Endothelial cell of umbilical vein (primary cell): ENCODE measurements at regions not wholly inside any gene's neighbourhood (a gene's known extent, or its start where the extent isn't known, plus 50 kb on each side); places are given as distances from the start of the nearest gene placed in this dataset.

Experiments
- BruUV-seq: library from RNA; stranded (reverse); fragments of 400-500 nt; replicated peaks from 2 replicates; lab custom pipeline; 2021; lab: Mats Ljungman, UMichigan
- CTCF ChIA-PET: fragments of 300-600, 350-600 bp; sonication (Branson Sonifier 250); formaldehyde crosslinking; loops from one replicate; lab custom pipeline; 2021; ENCODE audit warnings: antibody characterized with exemption, inconsistent platforms; lab: Charles Lee
- POLR2A ChIA-PET: fragments of 300-600, 350-600 bp; sonication (Branson Sonifier 250); formaldehyde crosslinking; loops from one replicate; lab custom pipeline; 2021; ENCODE audit warnings: antibody characterized with exemption, inconsistent platforms; lab: Charles Lee
- DNase-seq: peaks from one replicate; pipeline ENCODE4 v3.0.0-alpha.2; 2011; ENCODE audit warnings: low read depth, low spot score
- FAIRE-seq: peaks from 2 replicates; lab custom pipeline; 2011; peaks lifted over from hg19 to GRCh38; lab: Jason Lieb, UNC
- H2AFZ ChIP-seq: 2 replicates; pipeline ENCODE4 v1.6.0; 2012; ENCODE audit warnings: low read depth, low read length, control low read depth, inconsistent platforms
- H3K27ac ChIP-seq: 2 replicates; pipeline ENCODE4 v1.5.1; 2011; ENCODE audit warnings: low read depth, mild to moderate bottlenecking, control low read depth, low read length, moderate library complexity; ENCODE audit not compliant: insufficient read depth
- H3K27me3 ChIP-seq, 2 experiments: 2 replicates each; pipeline versions ENCODE4 v1.6.0 to v1.6.1; 2011; ENCODE audit warnings: low read length in 2 of 2, mixed read lengths in 1 of 2; ENCODE audit not compliant: control insufficient read depth in 2 of 2, insufficient read depth in 2 of 2
- H3K36me3 ChIP-seq, 2 experiments: 2 replicates in 1 of 2; 3 replicates in 1 of 2; pipeline ENCODE4 v1.5.1; 2011; ENCODE audit warnings: low read length in 2 of 2, mild to moderate bottlenecking in 1 of 2, moderate library complexity in 1 of 2; ENCODE audit not compliant: control insufficient read depth in 2 of 2, insufficient read depth in 2 of 2; ENCODE audit errors: extremely low read depth in 1 of 2
- H3K4me1 ChIP-seq: 3 replicates; pipeline ENCODE4 v1.5.1; 2011; ENCODE audit warnings: mild to moderate bottlenecking, low read length; ENCODE audit not compliant: control insufficient read depth, insufficient read depth; ENCODE audit errors: extremely low read depth
- H3K4me2 ChIP-seq: 2 replicates; pipeline ENCODE4 v1.6.1; 2011; ENCODE audit warnings: low read length, control low read depth, mixed read lengths; ENCODE audit not compliant: insufficient read depth
- H3K4me3 ChIP-seq, 3 experiments: fragments of 200-600 bp in 1 of 3; sonication (generic), shearing (Covaris generic) in 1 of 3; replicated peaks in 1 of 3; 2 replicates each; pipeline ENCODE4 v1.5.1; 2011 to 2016; ENCODE audit warnings: control low read depth in 3 of 3, low read length in 3 of 3, mild to moderate bottlenecking in 2 of 3, inconsistent platforms in 1 of 3, low read depth in 1 of 3, moderate library complexity in 1 of 3; ENCODE audit not compliant: insufficient read depth in 1 of 3
- H3K79me2 ChIP-seq: 2 replicates; pipeline ENCODE4 v1.6.0; 2012; ENCODE audit warnings: low read length, inconsistent platforms; ENCODE audit not compliant: control insufficient read depth, insufficient read depth
- H3K9ac ChIP-seq: replicated peaks from 2 replicates; pipeline ENCODE3; 2011; ENCODE audit warnings: low read length, control low read depth; ENCODE audit not compliant: insufficient read depth; ENCODE audit errors: extremely low read depth
- H3K9me1 ChIP-seq: replicated peaks from 3 replicates; pipeline ENCODE4 v1.6.0; 2011; ENCODE audit warnings: mild to moderate bottlenecking, low read length; ENCODE audit not compliant: control insufficient read depth, insufficient read depth; ENCODE audit errors: extremely low read depth
- H3K9me3 ChIP-seq: replicated peaks from 2 replicates; pipeline ENCODE4 v1.5.1; 2012; ENCODE audit warnings: low read length, inconsistent platforms; ENCODE audit not compliant: control insufficient read depth, insufficient read depth
- H4K20me1 ChIP-seq: replicated peaks from 2 replicates; pipeline ENCODE3; 2011; ENCODE audit warnings: mild to moderate bottlenecking, low read length; ENCODE audit not compliant: control insufficient read depth, insufficient read depth; ENCODE audit errors: extremely low read depth
- EZH2 ChIP-seq: IDR thresholded peaks from 2 replicates; pipeline ENCODE4 v1.6.1; 2012; ENCODE audit warnings: borderline replicate concordance, low read depth, mild to moderate bottlenecking, moderate library complexity, low read length, inconsistent platforms; ENCODE audit not compliant: severe bottlenecking
- FOS ChIP-seq: IDR thresholded peaks from 2 replicates; pipeline ENCODE4 v1.6.1; 2011; ENCODE audit warnings: mild to moderate bottlenecking, low read length, moderate library complexity, borderline replicate concordance; ENCODE audit not compliant: insufficient read depth
- GATA2 ChIP-seq: IDR thresholded peaks from 2 replicates; pipeline ENCODE4 v1.7.0; 2011; ENCODE audit warnings: low read depth, mild to moderate bottlenecking, moderate library complexity, mixed read lengths, low read length; ENCODE audit not compliant: insufficient read length, insufficient read depth
- JUN ChIP-seq: IDR thresholded peaks from 2 replicates; pipeline ENCODE4 v1.6.1; 2011; ENCODE audit warnings: borderline replicate concordance, low read depth; ENCODE audit not compliant: insufficient read length, insufficient read depth
- MYC ChIP-seq: IDR thresholded peaks from one replicate; pipeline ENCODE4 v1.6.1; 2011; ENCODE audit warnings: mild to moderate bottlenecking, low read depth, low read length
- POLR2A ChIP-seq: IDR thresholded peaks from 2 replicates; pipeline ENCODE4 v1.6.1; 2012; ENCODE audit warnings: low read depth, mild to moderate bottlenecking, control low read depth, low read length
- POLR2AphosphoS5 ChIP-seq: IDR thresholded peaks from 2 replicates; pipeline ENCODE4 v1.6.1; 2012; ENCODE audit warnings: low read depth, mild to moderate bottlenecking, control low read depth, low read length, moderate library complexity; ENCODE audit not compliant: insufficient read depth
- dilution Hi-C: fragments of 300-500 bp; cut with MboI; formaldehyde crosslinking; loops from one replicate; pipeline ENCODE4 v1.15.0; 2019; ENCODE audit warnings: low sequenced_read_pairs; ENCODE audit not compliant: extremely low pct_ligation_motif_present
- intact Hi-C: fragments of 100-400 bp; cut with micrococcal nuclease; formaldehyde crosslinking; loops from one replicate; pipeline ENCODE4 v1.10.0; 2022
- TF ChIP-seq, protein P1 (sequence below), 2 donors: IDR thresholded peaks; 1 replicate in 1 of 2; 2 replicates in 1 of 2; pipeline ENCODE4 v1.5.1; 2011; ENCODE audit warnings: low read length in 2 of 2, mild to moderate bottlenecking in 2 of 2, moderate library complexity in 2 of 2, control low read depth in 1 of 2, inconsistent platforms in 1 of 2, low read depth in 1 of 2; ENCODE audit not compliant: insufficient read depth in 1 of 2; ENCODE audit errors: extremely low read depth in 1 of 2
- TF ChIP-seq, protein P2 (sequence below): IDR thresholded peaks from 2 replicates; pipeline ENCODE4 v1.6.1; 2011; ENCODE audit not compliant: insufficient read depth, insufficient read length

DNA sequence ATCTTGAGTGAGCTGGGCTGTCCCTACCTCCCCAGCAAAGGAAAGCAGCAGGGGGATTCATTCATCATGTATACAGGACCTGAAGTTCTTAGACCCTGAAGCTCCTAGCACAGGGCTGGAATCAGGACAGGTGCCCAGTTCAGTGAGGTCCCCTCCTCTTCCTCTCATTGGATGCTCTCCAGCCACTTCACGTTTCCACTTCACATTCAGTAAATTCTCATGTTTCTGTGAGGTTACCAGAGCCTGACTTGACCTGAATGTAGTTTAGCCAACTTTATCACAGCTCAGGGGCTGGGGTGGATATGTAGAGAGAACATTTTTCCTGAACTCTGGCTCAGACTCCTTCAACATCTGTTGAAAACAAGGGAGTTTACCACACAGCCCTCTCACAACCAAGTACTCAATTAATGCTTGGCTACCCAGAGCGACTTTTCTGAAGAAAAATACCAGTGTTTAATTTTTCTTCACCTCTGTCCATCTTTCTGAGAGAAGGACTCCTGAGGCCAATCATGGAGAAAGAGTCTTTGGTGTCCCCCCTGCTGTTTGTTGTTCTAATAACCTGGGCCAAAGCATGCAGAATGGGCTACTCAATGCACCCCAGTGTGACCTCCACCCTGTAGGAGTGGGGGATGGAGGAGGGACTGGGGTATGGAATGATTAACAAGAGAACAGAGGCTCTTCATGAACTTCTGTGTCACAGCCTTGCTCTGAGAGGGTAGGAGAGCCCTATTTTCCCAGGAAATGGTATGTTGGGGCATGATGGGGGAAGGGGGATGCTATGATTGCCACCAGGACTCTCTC, 108.3 kb upstream of the FGGY start:
- DNase-seq (no peak), FAIRE-seq (no peak)
- Histone ChIP-seq H3K9me3 (no peaks in the 10 kb centered on the region), H3K27me3 (no peaks in the 10 kb centered on the region), H3K79me2 (no peaks in the 10 kb centered on the region), H3K9ac (no peak overlapping the region), H3K27ac (no peak overlapping the region), H3K4me1 (no peaks in the 10 kb centered on the region), H2AFZ (no peak overlapping the region), H4K20me1 (no peaks in the 10 kb centered on the region), H3K36me3 (no peaks in the 10 kb centered on the region), H3K4me2 (no peak overlapping the region), H3K9me1 (no peaks in the 10 kb centered on the region), H3K4me3 (no peak overlapping the region)
- ChIA-PET CTCF (no interaction called here), POLR2A (no interaction called here)
- dilution Hi-C loops = no loop called here
- TF ChIP-seq GATA2 = no peak
- TF ChIP-seq JUN = no peak
- TF ChIP-seq, protein P1, sequence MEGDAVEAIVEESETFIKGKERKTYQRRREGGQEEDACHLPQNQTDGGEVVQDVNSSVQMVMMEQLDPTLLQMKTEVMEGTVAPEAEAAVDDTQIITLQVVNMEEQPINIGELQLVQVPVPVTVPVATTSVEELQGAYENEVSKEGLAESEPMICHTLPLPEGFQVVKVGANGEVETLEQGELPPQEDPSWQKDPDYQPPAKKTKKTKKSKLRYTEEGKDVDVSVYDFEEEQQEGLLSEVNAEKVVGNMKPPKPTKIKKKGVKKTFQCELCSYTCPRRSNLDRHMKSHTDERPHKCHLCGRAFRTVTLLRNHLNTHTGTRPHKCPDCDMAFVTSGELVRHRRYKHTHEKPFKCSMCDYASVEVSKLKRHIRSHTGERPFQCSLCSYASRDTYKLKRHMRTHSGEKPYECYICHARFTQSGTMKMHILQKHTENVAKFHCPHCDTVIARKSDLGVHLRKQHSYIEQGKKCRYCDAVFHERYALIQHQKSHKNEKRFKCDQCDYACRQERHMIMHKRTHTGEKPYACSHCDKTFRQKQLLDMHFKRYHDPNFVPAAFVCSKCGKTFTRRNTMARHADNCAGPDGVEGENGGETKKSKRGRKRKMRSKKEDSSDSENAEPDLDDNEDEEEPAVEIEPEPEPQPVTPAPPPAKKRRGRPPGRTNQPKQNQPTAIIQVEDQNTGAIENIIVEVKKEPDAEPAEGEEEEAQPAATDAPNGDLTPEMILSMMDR (IDR thresholded peaks at IDR 0.05; ENCODE audit: extremely low read depth in 1 of 2, insufficient read depth in 1 of 2, low read depth in 1 of 2, low read length in 2 of 2) = no peak
- TF ChIP-seq, protein P2, sequence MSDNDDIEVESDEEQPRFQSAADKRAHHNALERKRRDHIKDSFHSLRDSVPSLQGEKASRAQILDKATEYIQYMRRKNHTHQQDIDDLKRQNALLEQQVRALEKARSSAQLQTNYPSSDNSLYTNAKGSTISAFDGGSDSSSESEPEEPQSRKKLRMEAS = no peak
- no peak for TF ChIP-seq FOS
- TF ChIP-seq MYC = no peak
- no peak for TF ChIP-seq POLR2AphosphoS5
- TF ChIP-seq EZH2 = no peak
- TF ChIP-seq POLR2A = no peak
- no TSS peak for BruUV-seq
- intact Hi-C loops = no loop called here
